22Rv1 (cell line): ENCODE measurements at regions not wholly inside any gene's neighbourhood (a gene's known extent, or its start where the extent isn't known, plus 50 kb on each side); places are given as distances from the start of the nearest gene placed in this dataset.
"Not testable (repeated sequence)": the region's sequence is repeated elsewhere in the genome, so short reads cannot be mapped to it uniquely, and the experiment has no call there.

Experiments used
- H3K27ac ChIP-seq: fragments of 450-650 bp; 2 replicates; pipeline ENCODE4 v1.5.1; 2017
- ZFX ChIP-seq: fragments of 450-650 bp; IDR thresholded peaks from 2 replicates; pipeline ENCODE4 v1.6.1; 2017; ENCODE audit warnings: antibody characterized with exemption, borderline replicate concordance
- TF ChIP-seq, protein P1 (sequence below): fragments of 450-650 bp; IDR thresholded peaks from 2 replicates; pipeline ENCODE4 v1.5.1; 2017; ENCODE audit warnings: mild to moderate bottlenecking

DNA sequence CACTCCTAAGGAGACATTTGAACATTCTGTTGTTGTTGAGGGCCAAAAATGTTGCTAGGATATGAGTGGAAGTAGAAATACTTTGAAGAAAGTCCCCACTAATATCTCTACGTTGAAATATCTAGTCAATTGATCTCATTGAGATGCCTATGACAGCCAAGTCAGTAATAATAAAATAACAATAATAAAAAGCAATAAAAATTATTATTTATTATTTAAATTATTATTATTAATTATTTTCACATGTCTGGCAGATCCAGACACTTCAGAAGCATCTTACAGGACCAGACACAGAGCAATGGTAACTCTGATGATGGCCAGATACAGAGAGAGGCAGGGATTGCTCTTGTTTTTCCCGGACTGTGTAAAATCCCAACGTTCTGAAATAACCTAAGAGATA is 143.5 kb upstream of the PALMD start:
- TF ChIP-seq, protein P1, sequence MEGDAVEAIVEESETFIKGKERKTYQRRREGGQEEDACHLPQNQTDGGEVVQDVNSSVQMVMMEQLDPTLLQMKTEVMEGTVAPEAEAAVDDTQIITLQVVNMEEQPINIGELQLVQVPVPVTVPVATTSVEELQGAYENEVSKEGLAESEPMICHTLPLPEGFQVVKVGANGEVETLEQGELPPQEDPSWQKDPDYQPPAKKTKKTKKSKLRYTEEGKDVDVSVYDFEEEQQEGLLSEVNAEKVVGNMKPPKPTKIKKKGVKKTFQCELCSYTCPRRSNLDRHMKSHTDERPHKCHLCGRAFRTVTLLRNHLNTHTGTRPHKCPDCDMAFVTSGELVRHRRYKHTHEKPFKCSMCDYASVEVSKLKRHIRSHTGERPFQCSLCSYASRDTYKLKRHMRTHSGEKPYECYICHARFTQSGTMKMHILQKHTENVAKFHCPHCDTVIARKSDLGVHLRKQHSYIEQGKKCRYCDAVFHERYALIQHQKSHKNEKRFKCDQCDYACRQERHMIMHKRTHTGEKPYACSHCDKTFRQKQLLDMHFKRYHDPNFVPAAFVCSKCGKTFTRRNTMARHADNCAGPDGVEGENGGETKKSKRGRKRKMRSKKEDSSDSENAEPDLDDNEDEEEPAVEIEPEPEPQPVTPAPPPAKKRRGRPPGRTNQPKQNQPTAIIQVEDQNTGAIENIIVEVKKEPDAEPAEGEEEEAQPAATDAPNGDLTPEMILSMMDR = no peak
- no peak for TF ChIP-seq ZFX
- no peak overlapping the region for H3K27ac ChIP-seq

DNA sequence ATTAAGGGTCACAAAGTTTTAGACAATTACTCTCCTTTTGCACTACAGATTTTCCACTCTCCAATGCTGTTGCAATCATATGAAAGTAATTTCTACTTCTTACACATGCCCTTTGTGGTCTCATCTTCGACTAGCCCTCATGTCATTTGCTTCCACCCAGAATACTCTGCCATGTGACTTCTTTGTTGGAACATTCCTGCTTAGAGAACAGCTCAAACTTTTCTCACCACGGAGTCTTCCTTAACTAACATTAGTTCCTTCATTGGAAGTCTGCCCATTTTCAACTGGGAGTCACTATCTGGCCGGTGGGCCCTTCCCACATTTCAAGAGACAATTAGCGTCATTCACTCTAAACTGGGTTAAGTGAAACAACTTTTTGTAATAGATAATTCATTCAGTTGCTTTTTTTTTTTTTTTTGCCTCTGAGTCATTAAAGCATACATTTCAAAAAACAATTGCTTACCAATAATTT is 142.6 kb upstream of the PALMD start:
- no peak for TF ChIP-seq ZFX
- TF ChIP-seq, protein P1 = no peak
- no peak overlapping the region for H3K27ac ChIP-seq

DNA sequence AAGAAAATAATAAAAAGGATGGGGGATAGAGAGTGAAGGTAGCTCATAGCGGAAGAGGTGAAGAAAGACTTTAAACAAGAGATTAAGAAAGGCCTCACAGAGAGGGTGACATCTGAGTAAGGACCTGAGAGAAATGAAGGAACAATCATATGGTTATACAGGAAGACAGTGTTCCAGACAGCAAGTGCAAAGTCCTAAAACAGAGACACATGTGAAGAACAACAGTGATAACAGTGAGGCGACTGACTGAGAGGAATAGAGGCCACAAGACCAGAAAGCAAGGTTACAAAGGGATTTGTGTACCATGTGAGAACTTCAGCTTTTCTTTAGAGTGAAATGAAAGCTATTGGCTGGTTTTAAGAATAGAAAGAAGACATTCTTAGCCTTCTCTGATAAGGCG is 141.6 kb upstream of the PALMD start:
- TF ChIP-seq, protein P1 = no peak
- no peak for TF ChIP-seq ZFX

DNA sequence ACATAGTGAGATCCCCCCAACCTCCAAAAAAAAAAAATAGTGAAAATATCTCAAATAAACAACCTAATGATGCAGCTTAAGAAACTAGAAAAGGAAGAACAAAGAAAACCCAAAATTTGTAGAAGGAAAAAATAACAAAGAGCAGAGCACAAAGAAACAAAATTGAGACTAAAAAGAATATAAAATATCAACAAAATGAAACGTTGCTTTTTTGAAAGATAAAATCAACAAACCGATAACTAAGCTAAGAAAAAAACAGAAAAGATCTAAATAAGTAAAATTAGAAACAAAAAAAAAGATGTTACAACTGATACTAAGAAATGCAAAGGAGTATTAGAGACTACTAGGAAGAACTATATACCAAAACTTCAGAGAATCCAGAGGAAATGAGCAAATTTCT is 139.3 kb upstream of the PALMD start:
- no peak for TF ChIP-seq ZFX
- TF ChIP-seq, protein P1 = no peak
- H3K27ac ChIP-seq = no peak overlapping the region

More for the DNA sequence above, 141.6 kb upstream of the PALMD start:
- no peak overlapping the region for H3K27ac ChIP-seq

DNA sequence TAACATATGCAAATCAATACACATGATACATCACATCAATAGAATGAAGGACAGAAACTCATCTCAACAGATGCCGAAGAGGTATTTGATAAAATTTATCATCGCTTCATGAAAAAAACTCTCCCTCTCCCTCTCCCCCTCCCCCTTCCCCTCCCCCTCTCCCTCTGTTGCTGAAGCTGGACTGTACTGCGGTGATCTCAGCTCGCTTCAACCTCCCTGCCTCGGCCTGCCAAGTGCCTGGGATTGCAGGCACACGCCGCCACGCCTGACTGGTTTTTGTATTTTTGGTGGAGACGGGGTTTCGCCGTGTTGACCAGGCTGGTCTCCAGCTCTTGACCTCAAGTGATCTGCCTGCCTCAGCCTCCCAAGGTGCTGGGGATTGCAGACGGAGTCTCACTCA is 138.5 kb upstream of the PALMD start:
- H3K27ac ChIP-seq = not testable (repeated sequence)

DNA sequence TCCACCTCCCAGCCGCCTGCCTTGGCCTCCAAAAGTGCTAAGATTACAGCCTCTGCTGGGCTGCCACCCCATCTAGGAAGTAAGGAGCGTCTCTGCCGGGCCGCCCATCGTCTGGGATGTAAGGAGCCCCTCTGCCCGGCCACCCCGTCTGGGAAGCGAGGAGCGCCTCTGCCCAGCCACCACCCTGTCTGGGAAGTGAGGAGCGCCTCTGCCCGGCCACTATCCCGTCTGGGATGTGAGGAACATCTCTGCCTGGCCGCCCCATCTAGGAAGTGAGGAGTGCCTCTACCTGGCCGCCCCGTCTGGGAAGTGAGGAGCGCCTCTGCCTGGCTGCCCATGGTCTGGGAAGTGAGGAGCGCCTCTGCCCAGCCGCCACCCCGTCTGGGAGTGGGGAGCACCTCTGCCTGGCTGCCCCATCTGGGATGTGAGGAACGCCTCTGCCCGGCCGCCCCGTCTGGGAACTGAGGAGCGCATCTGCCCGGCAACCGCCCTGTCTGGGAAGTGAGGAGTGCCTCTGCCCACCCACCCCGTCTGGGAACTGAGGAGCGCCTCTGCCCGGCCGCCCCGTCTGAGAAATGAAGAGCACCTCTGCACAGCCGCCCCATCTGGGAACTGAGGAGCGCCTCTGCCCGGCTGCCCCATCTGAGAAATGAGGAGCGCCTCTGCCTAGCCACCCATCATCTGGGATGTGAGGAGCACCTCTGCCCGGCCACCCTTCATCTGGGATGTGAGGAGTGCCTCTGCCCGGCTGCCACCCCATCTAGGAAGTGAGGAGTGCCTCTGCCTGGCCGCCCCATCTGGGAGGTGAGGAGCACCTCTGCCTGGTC is 137.8 kb upstream of the PALMD start:
- no peak overlapping the region for H3K27ac ChIP-seq
- TF ChIP-seq ZFX = no peak
- TF ChIP-seq, protein P1 = no peak

DNA sequence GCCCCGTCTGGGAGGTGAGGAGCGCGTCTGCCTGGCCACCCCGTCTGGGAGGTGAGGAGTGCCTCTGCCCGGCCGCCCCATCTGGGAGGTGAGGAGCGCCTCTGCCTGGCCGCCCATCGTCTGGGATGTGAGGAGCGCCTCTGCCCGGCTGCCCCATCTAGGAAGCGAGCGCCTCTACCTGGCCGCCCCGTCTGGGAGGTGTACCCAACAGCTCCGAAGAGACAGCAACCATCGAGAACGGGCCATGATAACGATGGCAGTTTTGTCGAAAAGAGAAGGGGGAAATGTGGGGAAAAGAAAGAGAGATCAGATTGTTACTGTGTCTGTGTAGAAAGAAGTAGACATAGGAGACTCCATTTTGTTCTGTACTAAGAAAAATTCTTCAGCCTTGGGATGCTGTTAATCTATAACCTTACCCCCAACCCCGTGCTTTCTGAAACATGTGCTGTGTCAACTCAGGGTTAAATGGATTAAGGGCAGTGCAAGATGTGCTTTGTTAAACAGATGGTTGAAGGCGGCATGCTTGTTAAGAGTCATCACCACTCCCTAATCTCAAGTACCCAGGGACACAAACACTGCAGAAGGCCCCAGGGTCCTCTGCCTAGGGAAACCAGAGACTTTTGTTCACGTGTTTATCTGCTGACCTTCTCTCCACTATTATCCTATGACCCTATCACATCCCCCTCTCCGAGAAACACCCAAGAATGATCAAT is 137.0 kb upstream of the PALMD start:
- H3K27ac ChIP-seq = not testable (repeated sequence)

DNA sequence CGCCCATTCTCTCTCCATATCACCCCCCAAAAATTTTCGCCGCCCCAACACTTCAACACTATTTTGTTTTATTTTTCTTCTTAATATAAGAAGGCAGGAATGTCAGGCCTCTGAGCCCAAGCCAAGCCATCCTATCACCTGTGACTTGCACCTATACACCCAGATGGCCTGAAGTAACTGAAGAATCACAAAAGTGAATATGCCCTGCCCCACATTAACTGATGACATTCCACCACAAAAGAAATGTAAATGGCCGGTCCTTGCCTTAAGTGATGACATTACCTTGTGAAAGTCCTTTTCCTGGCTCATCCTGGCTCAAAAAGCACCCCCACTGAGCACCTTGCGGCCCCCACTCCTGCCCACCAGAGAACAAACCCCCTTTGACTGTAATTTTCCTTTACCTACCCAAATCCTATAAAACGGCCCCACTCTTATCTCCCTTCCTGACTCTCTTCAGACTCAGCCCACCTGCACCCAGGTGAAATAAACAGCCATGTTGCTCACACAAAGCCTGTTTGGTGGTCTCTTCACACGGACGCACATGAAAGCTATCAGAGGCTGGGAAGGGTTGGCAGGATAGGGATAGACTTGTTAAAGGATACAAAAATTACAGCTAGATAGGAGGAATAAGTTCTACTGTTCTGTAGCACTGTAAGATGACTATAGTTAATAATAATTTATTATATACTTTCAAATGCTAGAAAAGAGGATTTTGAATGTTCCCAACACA is 130.9 kb upstream of the PALMD start:
- not testable (repeated sequence) for H3K27ac ChIP-seq
